HL-60 (cell line): ENCODE measurements at regions not wholly inside any gene's neighbourhood (a gene's known extent, or its start where the extent isn't known, plus 50 kb on each side); places are given as distances from the start of the nearest gene placed in this dataset.

Experiments used
- CTCF ChIP-seq: IDR thresholded peaks from one replicate; pipeline ENCODE4 v1.5.1; 2011; ENCODE audit warnings: low read length, control low read depth, inconsistent platforms; ENCODE audit not compliant: insufficient read depth
- GABPA ChIP-seq: IDR thresholded peaks from 2 replicates; pipeline ENCODE4 v1.6.1; 2012; ENCODE audit warnings: low read depth
- POLR2AphosphoS5 ChIP-seq: IDR thresholded peaks from 2 replicates; pipeline ENCODE4 v1.6.1; 2012; ENCODE audit warnings: low read depth
- REST ChIP-seq: IDR thresholded peaks from 2 replicates; pipeline ENCODE4 v1.6.1; 2012; ENCODE audit warnings: low read depth; ENCODE audit not compliant: insufficient replicate concordance

GRCh38 chr7:35866186-35866585, 65.3 kb downstream of the SEPTIN7 start:
- TF ChIP-seq CTCF, result no peak
- TF ChIP-seq GABPA, result no peak
- TF ChIP-seq POLR2AphosphoS5, result no peak
- TF ChIP-seq REST, result no peak
